ENCODE measurements at regions not wholly inside any gene's neighbourhood (a gene's known extent, or its start where the extent isn't known, plus 50 kb on each side); places are given as distances from the start of the nearest gene placed in this dataset.
A peak's percentile ranks its signal among the peaks of the same experiment; 100 is the strongest.
"Not testable (repeated sequence)": the region's sequence is repeated elsewhere in the genome, so short reads cannot be mapped to it uniquely, and the experiment has no call there.

GRCh38 chr12:131454418-131455217 lies 256.3 kb upstream of the SFSWAP start:
- DNase-seq, result peak; percentile 13

DNA sequence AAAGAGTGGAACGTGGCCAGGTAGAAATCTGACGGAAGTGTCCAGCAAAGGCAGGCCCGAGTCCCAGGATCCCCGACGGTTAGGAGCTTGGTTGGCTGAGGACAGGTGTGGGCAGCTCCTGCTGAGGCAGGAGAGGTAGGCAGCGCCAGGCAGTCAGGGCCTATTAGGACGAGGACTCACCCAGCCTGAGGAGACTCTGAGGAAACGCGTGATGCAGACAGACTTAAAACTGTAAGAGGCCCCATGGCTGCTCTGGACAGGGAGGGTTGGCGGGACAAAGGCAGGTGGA lies 255.7 kb upstream of the SFSWAP start:
- no peak for DNase-seq

DNA sequence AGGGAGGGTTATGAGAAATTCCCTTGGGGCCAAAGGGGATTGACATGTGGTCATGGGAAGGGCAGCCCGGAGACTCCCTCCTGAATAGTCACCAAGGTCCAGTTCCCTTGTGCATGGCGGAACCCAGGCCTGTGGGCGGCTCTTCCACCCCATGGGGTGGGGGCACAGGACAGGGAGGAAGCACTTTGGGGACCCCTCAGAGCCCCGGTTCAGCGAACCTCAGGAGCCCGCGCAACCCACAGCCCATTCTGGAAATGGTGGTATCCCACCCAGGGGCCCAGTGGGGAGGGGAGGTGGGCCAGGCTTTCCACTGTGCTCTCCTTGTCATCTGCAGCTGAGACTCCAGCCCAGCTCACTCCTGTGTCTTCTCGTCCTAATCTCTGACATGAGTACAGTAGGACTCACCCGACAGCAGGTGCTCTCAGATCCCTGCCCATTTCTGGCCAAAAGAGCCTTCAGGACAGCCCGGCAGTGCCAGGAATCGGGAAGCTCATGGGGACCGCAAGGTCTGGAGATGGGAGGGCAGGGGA lies 255.2 kb upstream of the SFSWAP start:
- DNase-seq, result no peak

- no peak for DNase-seq
Measured at GRCh38 chr12:131456301-131457027, 254.4 kb upstream of the SFSWAP start.

GRCh38 chr12:131457028-131457310 lies 253.9 kb upstream of the SFSWAP start:
- no peak for DNase-seq

- DNase-seq, result no peak
Measured at GRCh38 chr12:131457331-131458047, 253.4 kb upstream of the SFSWAP start.

- DNase-seq, result no peak
Measured at GRCh38 chr12:131458048-131458374, 252.9 kb upstream of the SFSWAP start.

DNA sequence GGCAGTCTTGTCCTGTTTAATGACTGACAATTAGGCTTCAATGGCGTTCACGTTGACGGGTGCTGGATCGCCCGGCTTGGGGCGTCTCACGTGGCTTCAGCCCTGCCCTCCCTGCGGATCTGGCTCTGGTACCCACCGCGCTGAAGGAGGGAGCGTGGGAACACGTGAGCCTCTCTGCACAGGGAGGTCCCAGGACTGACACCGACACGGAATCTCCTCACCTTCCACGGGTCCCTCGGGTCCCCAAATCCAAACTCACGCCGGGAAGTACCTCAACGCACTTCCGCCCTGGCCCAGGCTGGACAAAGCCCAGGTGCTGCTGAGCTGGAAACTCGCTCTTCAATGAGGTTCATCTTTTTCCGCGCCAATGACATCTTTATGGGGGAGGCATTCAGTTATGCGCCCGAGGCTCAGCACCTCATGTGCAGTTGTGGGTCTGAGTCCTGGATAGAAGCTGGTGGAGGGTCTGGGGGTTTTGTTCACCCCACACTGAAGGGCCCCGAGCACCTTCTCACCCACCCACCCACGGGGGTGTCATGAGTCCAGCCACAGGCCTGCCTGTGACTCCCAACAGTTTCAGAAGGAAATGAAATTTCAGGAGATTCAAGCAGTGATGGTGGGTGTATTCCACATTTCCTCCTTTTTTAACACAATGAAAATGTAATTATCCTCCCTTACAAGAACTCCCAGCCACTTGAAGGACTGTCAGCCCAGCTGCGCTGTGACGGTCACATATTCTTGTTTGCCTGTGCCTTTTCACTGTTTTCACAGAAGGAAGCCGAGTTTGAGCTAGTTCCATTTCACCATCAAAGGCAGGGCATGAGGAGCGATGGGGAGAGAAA lies 251.7 kb upstream of the SFSWAP start:
- DNase-seq, result no peak

- no peak for DNase-seq
Measured at GRCh38 chr12:131459773-131460365, 251.0 kb upstream of the SFSWAP start.

DNA sequence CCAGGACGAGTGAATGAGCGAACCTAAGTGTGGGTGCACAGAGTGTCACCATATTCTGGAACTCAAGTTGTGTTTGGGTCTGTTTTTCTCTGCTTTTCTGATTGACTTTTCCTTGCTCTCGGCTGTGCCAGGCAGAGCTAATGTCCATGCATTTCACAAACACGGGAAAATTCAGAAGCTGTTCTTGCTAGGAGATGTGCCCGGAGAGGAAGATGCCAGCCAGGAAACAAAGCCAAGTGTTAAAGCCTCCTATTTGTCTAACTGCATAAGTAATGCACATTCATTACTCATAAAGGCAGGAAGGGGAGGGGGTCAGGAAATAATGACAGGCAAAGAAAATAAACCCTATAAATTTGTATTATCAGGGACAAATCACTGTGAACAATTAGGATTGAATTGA lies 250.4 kb upstream of the SFSWAP start:
- no peak for DNase-seq

DNA sequence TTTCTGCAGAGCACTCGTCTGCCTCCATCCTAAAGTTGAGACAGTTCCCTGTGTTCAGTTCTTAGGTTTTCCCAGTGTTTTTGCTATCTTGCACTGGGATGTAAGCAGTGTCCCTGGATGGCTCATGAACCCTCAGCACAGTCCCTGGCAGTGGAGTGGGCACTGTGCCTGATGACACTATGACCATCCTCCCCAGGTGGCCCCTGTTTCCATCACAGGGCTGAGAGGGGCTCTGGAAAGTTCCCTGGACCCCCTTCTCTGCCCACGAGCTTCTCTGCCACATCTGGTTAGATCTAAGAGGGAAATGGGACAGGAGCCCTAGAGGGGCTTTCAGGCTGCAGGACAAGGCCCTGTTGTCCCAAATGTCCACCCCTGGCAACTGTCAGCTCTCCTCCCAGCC lies 249.8 kb upstream of the SFSWAP start:
- DNase-seq, result no peak

- no peak for DNase-seq
Measured at GRCh38 chr12:131463174-131463573, 247.7 kb upstream of the SFSWAP start.

GRCh38 chr12:131464081-131464480 lies 246.8 kb upstream of the SFSWAP start:
- DNase-seq, result no peak

GRCh38 chr12:131466306-131466705 lies 244.6 kb upstream of the SFSWAP start:
- no peak for DNase-seq

- no peak for DNase-seq
Measured at GRCh38 chr12:131466932-131467331, 244.0 kb upstream of the SFSWAP start.

GRCh38 chr12:131468206-131468605 lies 242.7 kb upstream of the SFSWAP start:
- no peak for DNase-seq

GRCh38 chr12:131469945-131470344 lies 240.9 kb upstream of the SFSWAP start:
- DNase-seq, result not testable (repeated sequence)

- no peak for DNase-seq
Measured at GRCh38 chr12:131471271-131471905, 239.5 kb upstream of the SFSWAP start.

GRCh38 chr12:131471946-131472732 lies 238.8 kb upstream of the SFSWAP start:
- DNase-seq, result no peak

GRCh38 chr12:131473261-131473660 lies 237.6 kb upstream of the SFSWAP start:
- DNase-seq, result no peak
